A673 (cell line): ENCODE measurements at regions not wholly inside any gene's neighbourhood (a gene's known extent, or its start where the extent isn't known, plus 50 kb on each side); places are given as distances from the start of the nearest gene placed in this dataset.

ENCODE experiments used
- BruUV-seq: library from RNA; stranded (reverse); fragments of 400-500 nt; replicated peaks from 2 replicates; lab custom pipeline; 2021; lab: Mats Ljungman, UMichigan
- CTCF ChIA-PET: fragments of 300-600 bp; sonication (Branson Sonifier 250); formaldehyde crosslinking; loops from one replicate; lab custom pipeline; 2022; ENCODE audit warnings: antibody characterized with exemption; lab: Charles Lee
- POLR2A ChIA-PET: fragments of 300-600 bp; sonication (Branson Sonifier 250); formaldehyde crosslinking; loops from one replicate; lab custom pipeline; 2022; ENCODE audit warnings: antibody characterized with exemption; ENCODE audit not compliant: low non-redundant PET; lab: Charles Lee
- DNase-seq: peaks from one replicate; pipeline ENCODE4 v3.0.0-alpha.2; 2015; ENCODE audit warnings: low spot score
- H3K27ac ChIP-seq: fragments of 200-600 bp; sonication (generic); 2 replicates; pipeline ENCODE4 v1.5.1; 2016; ENCODE audit warnings: mixed run types, low read depth, mild to moderate bottlenecking, mixed read lengths, antibody characterized with exemption, low read length; ENCODE audit not compliant: poor library complexity, severe bottlenecking
- H3K27me3 ChIP-seq: fragments of 200-600 bp; sonication (generic); replicated peaks from 2 replicates; pipeline ENCODE4 v1.6.1; 2017; ENCODE audit warnings: mixed run types, low read depth, mild to moderate bottlenecking, mixed read lengths, antibody characterized with exemption, low read length; ENCODE audit not compliant: insufficient read depth, poor library complexity
- H3K36me3 ChIP-seq: fragments of 200-600 bp; sonication (generic); 2 replicates; pipeline ENCODE4 v1.6.1; 2016; ENCODE audit warnings: mixed run types, mild to moderate bottlenecking, mixed read lengths, antibody characterized with exemption, low read length; ENCODE audit not compliant: insufficient read depth, poor library complexity, severe bottlenecking
- H3K4me1 ChIP-seq: fragments of 200-600 bp; sonication (generic); 2 replicates; pipeline ENCODE4 v1.6.1; 2017; ENCODE audit warnings: mixed run types, mild to moderate bottlenecking, mixed read lengths, antibody characterized with exemption, low read length; ENCODE audit not compliant: insufficient read depth, poor library complexity, severe bottlenecking
- H3K4me3 ChIP-seq: fragments of 200-600 bp; sonication (generic); 2 replicates; pipeline ENCODE4 v1.5.1; 2016; ENCODE audit warnings: low read depth, mixed run types, mild to moderate bottlenecking, mixed read lengths, low read length; ENCODE audit not compliant: poor library complexity, severe bottlenecking
- H3K9me3 ChIP-seq: fragments of 200-600 bp; sonication (generic); 2 replicates; pipeline ENCODE4 v1.6.1; 2016; ENCODE audit warnings: mixed run types, low read depth, mild to moderate bottlenecking, mixed read lengths, antibody characterized with exemption, low read length; ENCODE audit not compliant: poor library complexity, severe bottlenecking
- CTCF ChIP-seq: fragments of 300-800, 200-600 bp; sonication (generic); conservative IDR thresholded peaks from 2 replicates; pipeline ENCODE4 v1.5.1; 2017; ENCODE audit warnings: low read depth, mild to moderate bottlenecking, antibody characterized with exemption, low read length, moderate library complexity, mixed read lengths
- EZH2 ChIP-seq: fragments of 200-600 bp; sonication (generic); IDR thresholded peaks from 2 replicates; pipeline ENCODE4 v1.6.1; 2017; ENCODE audit warnings: borderline replicate concordance, low read depth, mild to moderate bottlenecking, mixed read lengths, antibody characterized with exemption, low read length; ENCODE audit not compliant: poor library complexity, severe bottlenecking
- intact Hi-C: fragments of 100-400 bp; cut with micrococcal nuclease; formaldehyde crosslinking; loops from one replicate; pipeline ENCODE4 v1.10.0; 2022; ENCODE audit not compliant: unreplicated experiment

DNA sequence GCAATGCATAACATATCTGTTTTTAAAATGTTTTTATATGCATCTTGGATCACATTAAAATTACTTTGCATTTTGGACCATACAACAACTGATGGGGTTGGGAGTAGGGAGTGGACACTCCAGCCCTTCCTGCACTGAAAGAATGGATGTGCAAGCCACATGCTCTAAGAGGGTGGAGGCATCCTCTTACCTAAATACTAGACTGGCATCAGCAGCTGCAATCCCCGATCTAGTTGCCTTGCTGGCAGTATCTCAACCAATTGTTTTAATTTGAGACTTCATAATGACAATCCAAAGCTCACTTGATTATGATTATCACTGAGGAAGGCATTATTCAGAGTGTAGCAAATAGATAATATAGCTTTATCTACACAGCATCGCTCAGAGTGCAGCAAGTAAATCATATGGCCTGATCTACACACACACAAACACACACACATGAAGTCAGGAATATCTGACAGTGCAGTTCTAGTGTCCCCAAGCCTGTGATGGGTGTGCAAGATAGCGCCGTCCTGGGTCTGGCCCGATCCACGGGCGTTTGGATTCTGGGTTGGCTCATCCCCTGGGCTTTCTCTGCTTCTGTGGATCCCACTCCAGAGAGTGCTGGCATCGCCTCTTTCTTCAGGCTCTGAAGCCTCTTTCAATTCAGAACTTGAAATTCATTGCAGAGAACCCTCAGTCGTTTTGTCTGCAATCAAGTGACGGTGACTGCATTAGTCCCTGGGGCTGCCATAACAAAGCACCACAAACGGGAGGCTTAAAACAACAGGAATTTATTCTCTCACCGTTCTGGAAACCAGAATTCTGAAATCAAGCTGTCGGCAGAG, 181.3 kb downstream of the ETS2 start:
- BruUV-seq: no TSS peak
- no peaks in the 10 kb centered on the region for H3K27me3 ChIP-seq
- no peak overlapping the region for H3K27ac ChIP-seq
- ChIA-PET CTCF (interaction anchor here (0.7 kb wide), 1 partner anchor 211 kb away, joined by 3 read pairs; no protein-coding TSS in a partner anchor), POLR2A (interaction anchor here (0.7 kb wide), 1 partner anchor 202 kb away, joined by 5 read pairs; no protein-coding TSS in a partner anchor)
- H3K4me1 ChIP-seq: peaks cover 54% of the 10 kb centered on the region
- no peak for TF ChIP-seq EZH2
- no peak overlapping the region for H3K4me3 ChIP-seq
- intact Hi-C loops: no loop called here
- no peaks in the 10 kb centered on the region for H3K9me3 ChIP-seq
- H3K36me3 ChIP-seq: no peaks in the 10 kb centered on the region
- no peak for DNase-seq

DNA sequence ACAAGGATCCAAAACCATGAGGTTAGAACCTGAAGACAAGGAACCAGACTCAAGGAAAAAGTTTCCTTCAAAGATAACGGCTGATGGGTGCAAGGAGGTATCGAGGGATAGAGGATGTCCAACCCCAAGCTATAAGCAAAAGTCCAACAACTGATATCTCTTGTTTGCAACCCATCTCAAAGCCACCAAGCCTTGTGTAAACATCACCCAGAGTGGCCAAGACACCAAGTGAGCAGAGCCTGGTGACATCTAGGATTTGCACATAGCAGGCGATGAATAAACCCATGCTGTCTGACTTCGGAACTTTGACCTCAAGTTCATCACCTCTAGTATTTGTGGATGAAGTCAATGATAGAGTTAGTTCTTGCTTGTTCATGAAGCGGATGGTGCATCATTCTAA, 180.7 kb downstream of the ETS2 start:
- H3K27ac ChIP-seq: peak overlapping the region; percentile 6
- POLR2A ChIA-PET: interaction anchor here (0.6 to 0.7 kb wide), 2 partner anchors 203 to 613 kb away, joined by 5 to 8 read pairs; no protein-coding TSS in a partner anchor
- H3K36me3 ChIP-seq: no peaks in the 10 kb centered on the region
- TF ChIP-seq CTCF (no peak), EZH2 (no peak)
- H3K27me3 ChIP-seq: no peaks in the 10 kb centered on the region
- intact Hi-C loops: no loop called here
- no TSS peak for BruUV-seq
- DNase-seq: no peak
- CTCF ChIA-PET: interaction anchor here (0.7 kb wide), 1 partner anchor 211 kb away, joined by 3 read pairs; no protein-coding TSS in a partner anchor
- H3K4me1 ChIP-seq: peaks cover 54% of the 10 kb centered on the region
- H3K4me3 ChIP-seq: no peak overlapping the region
- H3K9me3 ChIP-seq: no peaks in the 10 kb centered on the region

DNA sequence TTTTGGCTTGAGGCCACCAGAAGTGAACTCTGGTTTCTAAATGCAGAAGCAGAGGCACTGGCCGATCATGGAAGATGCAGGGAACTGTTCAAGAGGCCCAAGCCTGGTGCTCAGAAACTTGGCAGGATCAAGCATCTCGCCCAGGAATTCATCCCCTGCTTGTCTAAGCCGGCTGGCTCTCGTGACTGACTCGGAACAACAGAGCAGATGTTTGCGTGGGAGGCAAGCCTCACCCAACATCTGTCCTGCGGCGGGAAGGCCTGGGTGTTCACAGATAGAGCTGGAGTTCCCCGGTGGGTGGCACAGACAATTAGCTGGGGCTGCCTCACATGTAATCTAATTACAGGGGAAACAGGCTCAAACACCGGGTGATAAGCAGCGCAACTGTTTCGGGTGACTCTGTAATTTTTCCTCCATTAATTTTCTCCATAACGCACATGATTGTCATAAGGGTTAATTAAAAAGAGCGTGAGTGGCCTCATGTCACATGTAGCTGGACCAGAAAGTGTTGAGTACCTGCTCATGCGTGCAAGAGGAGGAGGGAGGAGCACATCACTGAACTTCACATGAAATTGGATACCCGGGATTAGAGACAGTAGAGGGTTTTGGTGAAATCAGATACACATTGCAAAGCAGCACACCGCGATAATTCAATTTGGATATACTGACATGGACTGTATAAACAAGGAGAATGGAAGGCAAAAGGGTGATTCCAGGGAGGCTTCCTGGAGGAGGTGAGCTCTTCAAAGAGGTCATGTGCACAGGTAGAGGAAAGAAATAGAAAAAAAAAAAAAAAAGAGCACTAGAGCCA, 180.0 kb downstream of the ETS2 start:
- CTCF ChIA-PET: interaction anchor here (0.7 kb wide), 1 partner anchor 212 kb away, joined by 3 read pairs; no protein-coding TSS in a partner anchor
- no peaks in the 10 kb centered on the region for H3K27me3 ChIP-seq
- no peak overlapping the region for H3K4me3 ChIP-seq
- POLR2A ChIA-PET: interaction anchor here (0.6 to 0.8 kb wide), 3 partner anchors 142 to 612 kb away, joined by 3 to 8 read pairs (median 5); no protein-coding TSS in a partner anchor
- peaks cover 53% of the 10 kb centered on the region for H3K4me1 ChIP-seq
- intact Hi-C loops: no loop called here
- BruUV-seq: no TSS peak
- TF ChIP-seq EZH2: no peak
- TF ChIP-seq CTCF: no peak
- H3K9me3 ChIP-seq: no peaks in the 10 kb centered on the region
- peak; percentile 89 for DNase-seq
- no peaks in the 10 kb centered on the region for H3K36me3 ChIP-seq
- peak overlapping the region; percentile 53 for H3K27ac ChIP-seq
